K562 (cell line): ENCODE measurements at regions not wholly inside any gene's neighbourhood (a gene's known extent, or its start where the extent isn't known, plus 50 kb on each side); places are given as distances from the start of the nearest gene placed in this dataset.

Experiments used
- ATAC-seq: fragments of 200-7000 bp; cut with Tn5 transposase; 3 replicates; pipeline ENCODE4 v1.9.1; 2020; ENCODE audit warnings: moderate library complexity
- BruUV-seq: library from RNA; stranded (reverse); fragments of 400-500 nt; replicated peaks from 2 replicates; lab custom pipeline; 2021; lab: Mats Ljungman, UMichigan
- CTCF ChIA-PET: fragments of 300-600 bp; formaldehyde crosslinking; extraction: SDS; loops from one replicate; lab custom pipeline; 2021; ENCODE audit warnings: low intra/inter-chr PET ratio; lab: Yijun Ruan, JAX
- POLR2A ChIA-PET: fragments of 300-600, 350-650 bp; sonication (Branson Sonifier 250); formaldehyde crosslinking; extraction: SDS; loops from one replicate; lab custom pipeline; 2021; ENCODE audit warnings: antibody characterized with exemption, inconsistent platforms; lab: Yijun Ruan, JAX
- DNase-seq, 4 experiments: peaks; one replicate each; pipeline versions ENCODE4 v3.0.0 to v3.0.0-alpha.2; 2011 to 2018; ENCODE audit warnings: low spot score in 3 of 4, mixed read lengths in 3 of 4; ENCODE audit errors: extremely low read depth in 1 of 4
- FAIRE-seq: peaks from 2 replicates; lab custom pipeline; 2011; peaks lifted over from hg19 to GRCh38; lab: Jason Lieb, UNC
- H2AFZ ChIP-seq: 2 replicates; pipeline ENCODE4 v1.6.0; 2011; ENCODE audit warnings: low read depth, low read length, control low read depth, inconsistent platforms
- H3K27ac ChIP-seq: fragments of 200-600 bp; 3 replicates; pipeline ENCODE4 v1.8.0; 2011; ENCODE audit warnings: low read depth, mild to moderate bottlenecking, control low read depth, inconsistent platforms, low read length, moderate library complexity, mixed read lengths; ENCODE audit errors: extremely low read depth
- H3K27me3 ChIP-seq, 2 experiments: fragments of 300-600 bp in 1 of 2; 2 replicates in 1 of 2; 3 replicates in 1 of 2; pipeline versions ENCODE4 v1.6.0 to v1.8.0; 2011; ENCODE audit warnings: inconsistent platforms in 2 of 2, low read length in 2 of 2, mild to moderate bottlenecking in 1 of 2, mixed read lengths in 1 of 2, moderate library complexity in 1 of 2; ENCODE audit not compliant: control insufficient read depth in 2 of 2, insufficient read depth in 2 of 2
- H3K36me3 ChIP-seq: fragments of 300-600 bp; 3 replicates; pipeline ENCODE4 v1.8.0; 2011; ENCODE audit warnings: mild to moderate bottlenecking, low read length, inconsistent platforms; ENCODE audit not compliant: control insufficient read depth, insufficient read depth
- H3K4me1 ChIP-seq, 2 experiments: fragments of 200-600 bp in 1 of 2; replicated peaks in 1 of 2; 2 replicates in 1 of 2; 3 replicates in 1 of 2; pipeline versions ENCODE4 v1.5.1 to v1.8.0; 2011; ENCODE audit warnings: inconsistent platforms in 2 of 2, low read length in 2 of 2, mild to moderate bottlenecking in 1 of 2, mixed read lengths in 1 of 2, moderate library complexity in 1 of 2; ENCODE audit not compliant: control insufficient read depth in 2 of 2, insufficient read depth in 2 of 2
- H3K4me2 ChIP-seq: 2 replicates; pipeline ENCODE4 v1.6.1; 2011; ENCODE audit warnings: low read length, control low read depth, inconsistent platforms, mixed read lengths; ENCODE audit not compliant: insufficient read depth
- H3K4me3 ChIP-seq: fragments of 200-600 bp; sonication (generic), shearing (Covaris generic); 2 replicates; pipeline ENCODE4 v1.5.1; 2016; ENCODE audit warnings: control low read depth, inconsistent platforms
- H3K79me2 ChIP-seq: fragments of 200-600 bp; 3 replicates; pipeline ENCODE4 v1.8.0; 2011; ENCODE audit warnings: low read length, inconsistent platforms; ENCODE audit not compliant: control insufficient read depth, insufficient read depth
- H3K9ac ChIP-seq, 2 experiments: 2 replicates each; pipeline versions ENCODE4 v1.6.0 to v1.6.1; 2011; ENCODE audit warnings: low read depth in 2 of 2, low read length in 2 of 2, control low read depth in 1 of 2, inconsistent platforms in 1 of 2, mild to moderate bottlenecking in 1 of 2, mixed read lengths in 1 of 2; ENCODE audit not compliant: insufficient read depth in 1 of 2
- H3K9me1 ChIP-seq: one replicate; pipeline ENCODE4 v1.6.0; 2011; ENCODE audit warnings: inconsistent platforms, mild to moderate bottlenecking, low read length, moderate library complexity; ENCODE audit not compliant: control insufficient read depth, insufficient read depth
- H3K9me3 ChIP-seq: replicated peaks from 2 replicates; pipeline ENCODE4 v1.5.1; 2011; ENCODE audit warnings: low read depth, low read length, inconsistent platforms; ENCODE audit not compliant: control insufficient read depth, insufficient read depth
- H4K20me1 ChIP-seq: replicated peaks from 2 replicates; pipeline ENCODE4 v1.6.1; 2011; ENCODE audit warnings: low read length, inconsistent platforms, mixed read lengths; ENCODE audit not compliant: control insufficient read depth, insufficient read depth
- CBX5 ChIP-seq: IDR thresholded peaks from 2 replicates; pipeline ENCODE4 v1.6.1; 2014; ENCODE audit warnings: low read depth, borderline replicate concordance
- NFE2 ChIP-seq: IDR thresholded peaks from 2 replicates; pipeline ENCODE4 v1.6.1; 2014; ENCODE audit warnings: antibody characterized with exemption, low read depth
- POLR2A ChIP-seq: fragments of 450-650 bp; conservative IDR thresholded peaks from 2 replicates; pipeline ENCODE4 v1.6.1; 2016
- PREB ChIP-seq: sonication (generic); formaldehyde crosslinking; IDR thresholded peaks from 2 replicates; pipeline ENCODE4 v1.8.1; 2023; ENCODE audit warnings: mild to moderate bottlenecking, missing genetic modification reagents
- RBM17 ChIP-seq: fragments of 200-400 bp; formaldehyde crosslinking; IDR thresholded peaks from 2 replicates; pipeline ENCODE4 v1.6.1; 2017; ENCODE audit warnings: low read depth, mild to moderate bottlenecking, low read length, borderline replicate concordance
- SREBF1 ChIP-seq: fragments of 150-350 bp; IDR thresholded peaks from 2 replicates; pipeline ENCODE4 v1.6.1; 2014; ENCODE audit warnings: antibody characterized with exemption, low read depth, low read length, borderline replicate concordance
- SRSF7 ChIP-seq: fragments of 200-400 bp; formaldehyde crosslinking; optimal IDR thresholded peaks from 2 replicates; pipeline ENCODE3; 2017; ENCODE audit warnings: mild to moderate bottlenecking, low read depth, low read length
- ZNF318 ChIP-seq, 2 experiments: fragments of 450-650 bp; IDR thresholded peaks; 2 replicates each; pipeline ENCODE4 v1.6.1; 2016; ENCODE audit warnings: mild to moderate bottlenecking in 2 of 2, borderline replicate concordance in 1 of 2, low read depth in 1 of 2, moderate library complexity in 1 of 2
- in situ Hi-C: fragments of 300-500 bp; cut with MboI; formaldehyde crosslinking; loops from 4 replicates; pipeline ENCODE4 v1.15.0; 2018; ENCODE audit warnings: inconsistent platforms, mixed read lengths
- intact Hi-C: fragments of 100-400 bp; cut with micrococcal nuclease; formaldehyde crosslinking; loops from 2 replicates; pipeline ENCODE4 v1.14.2; 2022

GRCh38 chr21:23017989-23018388, 2019.8 kb downstream of the NCAM2 start:
- POLR2A ChIA-PET, result interaction anchor here (0.6 kb wide), 1 partner anchor 393 kb away, joined by 3 read pairs; no protein-coding TSS in a partner anchor
- no peak for FAIRE-seq

More at GRCh38 chr21:23017989-23018388, 2019.8 kb downstream of the NCAM2 start:
- Histone ChIP-seq H3K9me1 (no peaks in the 10 kb centered on the region), H4K20me1 (no peaks in the 10 kb centered on the region), H3K9me3 (no peaks in the 10 kb centered on the region), H3K27ac (no peak overlapping the region), H3K27me3 (no peaks in the 10 kb centered on the region), H3K4me3 (no peak overlapping the region), H3K4me2 (no peak overlapping the region), H2AFZ (no peak overlapping the region), H3K4me1 (no peaks in the 10 kb centered on the region), H3K36me3 (no peaks in the 10 kb centered on the region), H3K9ac (no peak overlapping the region), H3K79me2 (no peaks in the 10 kb centered on the region)
- ATAC-seq (no peak), DNase-seq (no peak)
- intact Hi-C loops, result no loop called here
- CTCF ChIA-PET, result no interaction called here
- in situ Hi-C loops, result no loop called here
- TF ChIP-seq POLR2A (no peak), NFE2 (no peak), ZNF318 (IDR thresholded peaks at IDR 0.05; ENCODE audit: borderline replicate concordance in 1 of 2, low read depth in 1 of 2) (no peak), PREB (CRISPR knock-in tag) (no peak), RBM17 (no peak), SREBF1 (no peak), SRSF7 (no peak), CBX5 (no peak)
- no TSS peak for BruUV-seq
